D721Med (cell line): ENCODE measurements at regions not wholly inside any gene's neighbourhood (a gene's known extent, or its start where the extent isn't known, plus 50 kb on each side); places are given as distances from the start of the nearest gene placed in this dataset.
"Not testable (repeated sequence)": the region's sequence is repeated elsewhere in the genome, so short reads cannot be mapped to it uniquely, and the experiment has no call there.

Experiments used
- DNase-seq: peaks from one replicate; pipeline ENCODE4 v3.0.0; 2011; ENCODE audit warnings: low spot score; ENCODE audit not compliant: insufficient read length
- FAIRE-seq: peaks from 2 replicates; lab custom pipeline; 2011; peaks lifted over from hg19 to GRCh38; lab: Jason Lieb, UNC
- TF ChIP-seq, protein P1 (sequence below): IDR thresholded peaks from 2 replicates; pipeline ENCODE4 v1.5.1; 2012; ENCODE audit warnings: mild to moderate bottlenecking, control low read depth; ENCODE audit not compliant: insufficient read depth; ENCODE audit errors: missing control alignments

- TF ChIP-seq, protein P1, sequence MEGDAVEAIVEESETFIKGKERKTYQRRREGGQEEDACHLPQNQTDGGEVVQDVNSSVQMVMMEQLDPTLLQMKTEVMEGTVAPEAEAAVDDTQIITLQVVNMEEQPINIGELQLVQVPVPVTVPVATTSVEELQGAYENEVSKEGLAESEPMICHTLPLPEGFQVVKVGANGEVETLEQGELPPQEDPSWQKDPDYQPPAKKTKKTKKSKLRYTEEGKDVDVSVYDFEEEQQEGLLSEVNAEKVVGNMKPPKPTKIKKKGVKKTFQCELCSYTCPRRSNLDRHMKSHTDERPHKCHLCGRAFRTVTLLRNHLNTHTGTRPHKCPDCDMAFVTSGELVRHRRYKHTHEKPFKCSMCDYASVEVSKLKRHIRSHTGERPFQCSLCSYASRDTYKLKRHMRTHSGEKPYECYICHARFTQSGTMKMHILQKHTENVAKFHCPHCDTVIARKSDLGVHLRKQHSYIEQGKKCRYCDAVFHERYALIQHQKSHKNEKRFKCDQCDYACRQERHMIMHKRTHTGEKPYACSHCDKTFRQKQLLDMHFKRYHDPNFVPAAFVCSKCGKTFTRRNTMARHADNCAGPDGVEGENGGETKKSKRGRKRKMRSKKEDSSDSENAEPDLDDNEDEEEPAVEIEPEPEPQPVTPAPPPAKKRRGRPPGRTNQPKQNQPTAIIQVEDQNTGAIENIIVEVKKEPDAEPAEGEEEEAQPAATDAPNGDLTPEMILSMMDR = no peak
- no peak for DNase-seq
- no peak for FAIRE-seq
Measured at GRCh38 chr13:86447479-86447878, 648.3 kb upstream of the SLITRK6 start.

- TF ChIP-seq, protein P1 = no peak
- DNase-seq = no peak
- no peak for FAIRE-seq
Measured at GRCh38 chr13:86462011-86462410, 662.8 kb upstream of the SLITRK6 start.

DNA sequence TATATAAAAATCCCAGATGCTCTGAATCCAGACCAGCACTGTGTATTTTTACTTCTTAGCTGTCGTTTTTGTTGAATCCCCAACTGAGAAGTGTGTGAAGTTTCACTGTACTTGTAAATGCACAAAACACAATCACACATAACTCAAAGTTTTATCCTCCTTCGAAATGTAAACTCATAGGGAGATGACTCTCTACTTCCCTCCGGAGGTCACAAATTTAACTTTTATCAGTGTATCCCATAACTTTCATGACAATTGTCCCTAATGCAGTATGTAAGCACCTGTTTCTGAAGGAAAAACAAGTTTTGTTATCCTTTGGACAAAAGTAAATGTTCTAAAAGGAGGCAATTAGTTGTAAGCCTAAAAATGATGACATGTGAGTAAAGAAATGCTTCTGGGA, 665.0 kb upstream of the SLITRK6 start:
- FAIRE-seq = no peak

DNA sequence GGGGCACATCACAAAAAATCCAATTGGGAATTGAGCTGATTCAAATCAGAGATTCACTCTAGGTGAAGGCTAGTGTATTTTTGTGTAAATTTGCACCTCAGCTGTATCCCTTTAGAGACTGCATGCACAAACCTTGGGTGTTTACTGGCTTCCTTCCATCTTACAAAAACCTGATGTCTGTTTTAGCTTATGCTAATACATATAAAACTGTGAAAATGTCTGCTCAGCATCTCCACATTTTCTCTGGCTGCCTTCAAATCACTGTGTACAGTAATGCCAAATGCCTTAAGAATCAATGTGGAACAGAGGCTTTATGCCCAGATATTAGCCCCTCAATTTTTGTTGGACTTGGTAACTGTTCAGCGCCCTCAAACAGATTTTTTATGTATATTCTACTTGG, 675.8 kb upstream of the SLITRK6 start:
- FAIRE-seq (peak; percentile 29), DNase-seq (no peak)
- TF ChIP-seq, protein P1 = no peak

More for the DNA sequence above, 665.0 kb upstream of the SLITRK6 start:
- TF ChIP-seq, protein P1 = peak; percentile 36
- DNase-seq = no peak

GRCh38 chr13:86476656-86477055, 677.4 kb upstream of the SLITRK6 start:
- FAIRE-seq (peak; percentile 53), DNase-seq (no peak)

DNA sequence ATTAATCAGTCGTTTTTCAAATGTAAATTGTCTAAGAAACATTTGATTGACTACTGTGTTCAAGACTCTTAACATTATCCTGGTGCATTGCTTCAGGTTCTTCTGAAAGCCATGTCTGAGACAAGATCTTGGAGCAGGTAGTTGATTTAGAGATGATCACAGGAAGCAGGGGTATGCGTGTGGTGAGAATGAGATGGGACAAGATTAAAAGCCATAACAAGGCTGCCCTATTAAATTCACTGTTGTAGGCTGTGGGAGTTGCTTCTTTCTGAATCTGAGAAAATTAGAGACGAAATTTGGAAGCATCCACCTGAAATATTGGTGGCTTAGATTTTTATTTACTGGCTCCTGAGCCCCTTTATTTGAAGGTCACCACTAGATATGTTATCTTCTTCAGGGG, 687.4 kb upstream of the SLITRK6 start:
- TF ChIP-seq, protein P1 = no peak

More at GRCh38 chr13:86476656-86477055, 677.4 kb upstream of the SLITRK6 start:
- TF ChIP-seq, protein P1 = no peak

GRCh38 chr13:86491121-86491520, 691.9 kb upstream of the SLITRK6 start:
- TF ChIP-seq, protein P1 = no peak
- FAIRE-seq (no peak), DNase-seq (no peak)

More for the DNA sequence above, 687.4 kb upstream of the SLITRK6 start:
- DNase-seq = no peak
- no peak for FAIRE-seq

DNA sequence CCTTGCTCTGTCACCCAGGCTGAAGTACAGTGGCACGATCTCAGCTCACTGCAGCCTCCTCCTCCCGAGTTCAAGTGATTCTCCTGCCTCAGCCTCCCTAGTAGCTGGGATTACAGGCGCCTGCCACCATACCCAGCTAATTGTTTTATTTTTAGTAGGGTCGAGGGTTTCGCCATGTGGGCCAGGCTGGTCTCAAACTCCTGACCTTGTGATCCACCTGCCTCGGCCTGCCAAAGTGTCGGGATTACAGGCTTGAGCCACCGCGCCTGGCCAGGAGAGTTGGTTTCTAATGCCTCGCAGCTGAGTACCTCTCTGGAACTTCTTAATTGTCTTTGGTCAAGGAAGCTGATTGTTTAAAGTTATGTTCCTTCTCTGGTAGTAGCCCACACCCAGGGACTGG, 702.7 kb upstream of the SLITRK6 start:
- not testable (repeated sequence) for DNase-seq, FAIRE-seq
